ENCODE measurements at regions not wholly inside any gene's neighbourhood (a gene's known extent, or its start where the extent isn't known, plus 50 kb on each side); places are given as distances from the start of the nearest gene placed in this dataset.

DNA sequence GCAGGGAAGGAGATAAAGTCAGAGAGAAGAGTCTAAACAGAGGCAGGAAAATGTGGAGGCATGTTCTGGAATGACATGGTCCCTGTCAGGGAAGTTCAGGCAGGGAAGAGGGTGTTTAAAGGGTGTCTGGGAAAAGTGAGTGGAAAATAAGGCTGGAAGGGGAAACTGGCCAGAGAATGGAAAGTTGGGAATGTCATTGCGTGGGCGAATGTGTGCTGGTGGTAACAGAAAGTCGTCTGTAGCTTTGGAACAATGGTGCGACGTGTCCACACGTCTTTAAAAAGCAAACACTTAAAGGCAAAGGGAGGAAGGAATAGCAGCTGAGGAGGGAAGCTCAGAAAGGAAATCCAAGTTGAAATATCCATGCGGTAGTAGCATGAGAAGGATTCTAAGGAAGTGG, 469.5 kb upstream of the SALL3 start:
- TF ChIP-seq CTCF (IDR thresholded peaks at IDR 0.05): no peak
- TF ChIP-seq POLR2A (IDR thresholded peaks at IDR 0.05): no peak
